ENCODE measurements at regions not wholly inside any gene's neighbourhood (a gene's known extent, or its start where the extent isn't known, plus 50 kb on each side); places are given as distances from the start of the nearest gene placed in this dataset.

DNA sequence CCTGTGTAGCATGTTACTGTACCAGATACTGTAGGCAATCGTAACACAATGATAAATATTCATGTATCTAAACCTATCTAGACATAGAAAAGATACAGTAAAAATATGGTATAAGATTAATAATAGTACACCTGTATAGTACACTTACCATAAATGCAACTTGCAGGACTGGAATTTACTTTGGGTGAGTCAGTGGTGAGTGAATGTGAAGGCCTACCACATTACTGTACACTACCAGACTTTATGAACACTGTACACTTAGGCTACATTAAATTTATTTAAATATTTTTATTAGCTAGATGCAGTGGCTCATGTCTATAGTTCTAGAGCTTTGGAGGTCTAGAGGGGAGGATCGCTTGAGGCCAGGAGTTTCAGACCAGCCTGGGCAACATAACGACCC lies 186.6 kb upstream of the ROPN1 start:
- TF ChIP-seq, protein P1, sequence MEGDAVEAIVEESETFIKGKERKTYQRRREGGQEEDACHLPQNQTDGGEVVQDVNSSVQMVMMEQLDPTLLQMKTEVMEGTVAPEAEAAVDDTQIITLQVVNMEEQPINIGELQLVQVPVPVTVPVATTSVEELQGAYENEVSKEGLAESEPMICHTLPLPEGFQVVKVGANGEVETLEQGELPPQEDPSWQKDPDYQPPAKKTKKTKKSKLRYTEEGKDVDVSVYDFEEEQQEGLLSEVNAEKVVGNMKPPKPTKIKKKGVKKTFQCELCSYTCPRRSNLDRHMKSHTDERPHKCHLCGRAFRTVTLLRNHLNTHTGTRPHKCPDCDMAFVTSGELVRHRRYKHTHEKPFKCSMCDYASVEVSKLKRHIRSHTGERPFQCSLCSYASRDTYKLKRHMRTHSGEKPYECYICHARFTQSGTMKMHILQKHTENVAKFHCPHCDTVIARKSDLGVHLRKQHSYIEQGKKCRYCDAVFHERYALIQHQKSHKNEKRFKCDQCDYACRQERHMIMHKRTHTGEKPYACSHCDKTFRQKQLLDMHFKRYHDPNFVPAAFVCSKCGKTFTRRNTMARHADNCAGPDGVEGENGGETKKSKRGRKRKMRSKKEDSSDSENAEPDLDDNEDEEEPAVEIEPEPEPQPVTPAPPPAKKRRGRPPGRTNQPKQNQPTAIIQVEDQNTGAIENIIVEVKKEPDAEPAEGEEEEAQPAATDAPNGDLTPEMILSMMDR (IDR thresholded peaks at IDR 0.05; ENCODE audit: low read depth, low read length): no peak
- DNase-seq (ENCODE audit: extremely low read depth, low read depth): no peak

- DNase-seq (ENCODE audit: extremely low read depth, low read depth): no peak
- TF ChIP-seq, protein P1 (IDR thresholded peaks at IDR 0.05; ENCODE audit: low read depth, low read length): no peak
Measured at GRCh38 chr3:124200407-124200806, 208.5 kb upstream of the ROPN1 start.

DNA sequence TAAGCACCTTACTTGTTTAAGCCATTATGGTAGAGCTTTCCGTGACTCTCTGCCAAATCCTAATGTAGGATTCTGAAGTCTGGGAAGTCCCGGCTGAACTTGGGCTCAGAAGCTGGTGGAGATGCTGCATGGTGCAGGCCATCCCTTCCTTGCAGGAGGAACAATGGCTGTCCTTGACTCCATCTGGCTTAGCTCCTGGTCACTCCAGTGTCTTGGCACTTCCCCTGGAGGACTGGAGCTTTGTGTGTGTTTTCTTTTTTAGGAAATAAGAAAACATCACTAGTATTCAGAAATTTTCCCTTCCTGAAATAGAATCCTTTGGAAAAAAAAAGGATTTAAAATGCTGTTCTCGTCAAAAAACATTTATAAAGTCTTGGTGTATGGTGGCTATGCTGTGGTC lies 209.3 kb upstream of the ROPN1 start:
- DNase-seq (ENCODE audit: extremely low read depth, low read depth): no peak
- TF ChIP-seq, protein P1 (IDR thresholded peaks at IDR 0.05; ENCODE audit: low read depth, low read length): no peak

DNA sequence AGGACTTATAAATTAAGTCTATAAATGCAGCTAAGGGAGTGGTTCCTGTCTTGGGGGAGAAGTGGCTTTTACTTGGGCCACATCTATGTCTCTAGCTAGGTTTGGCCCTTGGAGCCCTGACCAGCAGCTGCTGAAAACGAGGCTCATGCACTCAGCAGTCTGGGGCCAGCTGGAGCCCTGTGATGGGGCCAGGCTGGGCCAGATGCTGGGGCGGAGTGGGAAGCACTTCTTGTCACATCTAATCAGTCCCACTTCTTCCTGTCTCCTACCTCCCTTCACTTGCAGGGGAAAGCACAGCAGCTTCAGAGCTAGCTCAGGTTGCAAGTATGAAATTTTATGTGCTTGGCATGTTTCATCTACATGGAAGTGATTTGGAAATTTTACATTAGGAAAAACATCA lies 209.9 kb upstream of the ROPN1 start:
- no peak for DNase-seq (ENCODE audit: extremely low read depth, low read depth)
- TF ChIP-seq, protein P1 (IDR thresholded peaks at IDR 0.05; ENCODE audit: low read depth, low read length): no peak

- no peak for DNase-seq (ENCODE audit: extremely low read depth, low read depth)
- TF ChIP-seq, protein P1 (IDR thresholded peaks at IDR 0.05; ENCODE audit: low read depth, low read length): no peak
Measured at GRCh38 chr3:124202754-124203153, 210.8 kb upstream of the ROPN1 start.

GRCh38 chr3:124203292-124203691 lies 211.4 kb upstream of the ROPN1 start:
- no peak for DNase-seq (ENCODE audit: extremely low read depth, low read depth)
- TF ChIP-seq, protein P1 (IDR thresholded peaks at IDR 0.05; ENCODE audit: low read depth, low read length): no peak

DNA sequence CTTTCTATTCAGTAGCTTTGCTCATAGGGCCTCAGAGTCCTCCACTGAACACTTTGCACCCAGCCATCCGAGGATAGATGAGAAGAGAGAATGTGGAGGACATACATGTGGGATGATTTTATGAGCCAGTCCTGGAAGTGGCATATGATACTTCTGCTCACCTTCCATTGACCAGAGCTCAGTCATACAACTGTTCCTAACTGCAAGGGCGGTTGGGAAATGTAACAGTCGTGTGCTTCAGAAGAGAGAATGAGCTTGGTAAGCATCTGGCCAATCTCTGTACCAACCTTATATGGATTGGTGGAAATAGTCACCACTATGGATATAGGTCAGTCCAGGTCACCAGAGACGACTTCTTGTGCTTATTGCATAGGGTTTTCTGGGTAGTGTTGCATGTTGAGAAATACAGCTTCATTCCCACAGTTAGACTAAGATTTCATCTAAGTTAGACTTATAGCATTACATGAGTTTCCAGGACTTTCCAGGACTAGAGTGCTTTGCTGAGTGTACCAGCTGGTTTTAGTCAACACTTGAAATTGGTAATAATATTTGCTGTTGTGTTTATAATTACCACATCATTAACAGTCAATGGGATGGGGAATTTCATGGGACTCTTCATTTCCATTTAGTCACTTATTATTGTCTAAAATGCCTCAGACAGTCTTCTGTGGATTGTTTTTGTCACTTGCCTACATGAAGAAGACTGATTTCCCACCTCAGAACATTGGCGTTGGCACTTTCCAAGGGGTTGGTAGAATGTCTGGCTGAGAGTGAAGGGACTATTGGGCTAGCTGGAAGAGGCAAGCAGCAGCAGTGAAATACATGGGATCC lies 214.5 kb upstream of the ROPN1 start:
- TF ChIP-seq, protein P1 (IDR thresholded peaks at IDR 0.05; ENCODE audit: low read depth, low read length): no peak
- no peak for DNase-seq (ENCODE audit: extremely low read depth, low read depth)
